T-helper 17 cell (primary cell): ENCODE measurements at regions not wholly inside any gene's neighbourhood (a gene's known extent, or its start where the extent isn't known, plus 50 kb on each side); places are given as distances from the start of the nearest gene placed in this dataset.
"Not testable (repeated sequence)": the region's sequence is repeated elsewhere in the genome, so short reads cannot be mapped to it uniquely, and the experiment has no call there.

Experiments
- ATAC-seq: fragments of 150-1000 bp; cut with Tn5 transposase; 2 replicates; pipeline ENCODE4 v1.10.0; 2021; ENCODE audit warnings: mild to moderate bottlenecking, moderate library complexity
- DNase-seq, 3 donors: peaks; one replicate each; pipeline versions ENCODE4 v3.0.0 to v3.0.0-alpha.2; 2020 to 2021
- H3K9me3 ChIP-seq: one replicate; pipeline ENCODE4 v1.7.0; 2013; ENCODE audit warnings: low read length, mild to moderate bottlenecking; ENCODE audit not compliant: control insufficient read depth, poor library complexity, severe bottlenecking
- H3K27ac Mint-ChIP-seq: one replicate; pipeline ENCODE4 v1.8.0; 2022; ENCODE audit warnings: mild to moderate bottlenecking, moderate library complexity, mixed read lengths
- H3K27me3 Mint-ChIP-seq: one replicate; pipeline ENCODE4 v1.8.0; 2022; ENCODE audit warnings: mixed read lengths
- H3K36me3 Mint-ChIP-seq: one replicate; pipeline ENCODE4 v1.8.0; 2022; ENCODE audit warnings: low read depth, mixed read lengths
- H3K4me1 Mint-ChIP-seq: one replicate; pipeline ENCODE4 v1.8.0; 2022; ENCODE audit warnings: mild to moderate bottlenecking, mixed read lengths
- H3K4me3 Mint-ChIP-seq: one replicate; pipeline ENCODE4 v1.8.0; 2022; ENCODE audit warnings: mild to moderate bottlenecking, moderate library complexity, mixed read lengths

- ATAC-seq (no peak), DNase-seq (no peak)
- Mint-ChIP-seq H3K4me3 (no peak overlapping the region), H3K4me1 (no peaks in the 10 kb centered on the region), H3K27ac (no peak overlapping the region), H3K36me3 (no peaks in the 10 kb centered on the region), H3K27me3 (peaks cover 7% of the 10 kb centered on the region)
- H3K9me3 ChIP-seq = no peaks in the 10 kb centered on the region
These were observed 330.0 kb downstream of the ARL4A start for GRCh38 chr7:13017333-13017857.

GRCh38 chr7:13017881-13018280, 330.4 kb downstream of the ARL4A start:
- ATAC-seq = no peak
- H3K4me1 Mint-ChIP-seq = no peaks in the 10 kb centered on the region
- DNase-seq = no peak
- H3K9me3 ChIP-seq = no peaks in the 10 kb centered on the region
- no peak overlapping the region for H3K4me3 Mint-ChIP-seq
- H3K36me3 Mint-ChIP-seq = no peaks in the 10 kb centered on the region
- H3K27ac Mint-ChIP-seq = no peak overlapping the region
- H3K27me3 Mint-ChIP-seq = peaks cover 7% of the 10 kb centered on the region

GRCh38 chr7:13021566-13022300, 334.3 kb downstream of the ARL4A start:
- H3K36me3 Mint-ChIP-seq = no peaks in the 10 kb centered on the region
- H3K27me3 Mint-ChIP-seq = no peaks in the 10 kb centered on the region
- no peak overlapping the region for H3K27ac Mint-ChIP-seq
- H3K9me3 ChIP-seq = no peaks in the 10 kb centered on the region
- H3K4me1 Mint-ChIP-seq = no peaks in the 10 kb centered on the region
- H3K4me3 Mint-ChIP-seq = no peak overlapping the region
- DNase-seq = no peak
- no peak for ATAC-seq

- H3K27ac Mint-ChIP-seq = no peak overlapping the region
- no peaks in the 10 kb centered on the region for H3K9me3 ChIP-seq
- no peaks in the 10 kb centered on the region for H3K4me1 Mint-ChIP-seq
- ATAC-seq (no peak), DNase-seq (no peak)
- no peak overlapping the region for H3K4me3 Mint-ChIP-seq
- H3K36me3 Mint-ChIP-seq = no peaks in the 10 kb centered on the region
- H3K27me3 Mint-ChIP-seq = no peaks in the 10 kb centered on the region
These were observed 336.8 kb downstream of the ARL4A start for GRCh38 chr7:13024121-13024674.

- not testable (repeated sequence) for H3K9me3 ChIP-seq, ATAC-seq, H3K4me1 Mint-ChIP-seq, H3K36me3 Mint-ChIP-seq, H3K4me3 Mint-ChIP-seq, H3K27me3 Mint-ChIP-seq, DNase-seq, H3K27ac Mint-ChIP-seq
These were observed 337.6 kb downstream of the ARL4A start for GRCh38 chr7:13025043-13025442.

GRCh38 chr7:13027321-13027720, 339.9 kb downstream of the ARL4A start:
- DNase-seq (no peak), ATAC-seq (no peak)
- H3K36me3 Mint-ChIP-seq = no peaks in the 10 kb centered on the region
- peaks cover 6% of the 10 kb centered on the region for H3K27me3 Mint-ChIP-seq
- H3K27ac Mint-ChIP-seq = no peak overlapping the region
- no peaks in the 10 kb centered on the region for H3K4me1 Mint-ChIP-seq
- no peaks in the 10 kb centered on the region for H3K9me3 ChIP-seq
- no peak overlapping the region for H3K4me3 Mint-ChIP-seq

GRCh38 chr7:13028036-13028824, 340.8 kb downstream of the ARL4A start:
- no peaks in the 10 kb centered on the region for H3K36me3 Mint-ChIP-seq
- H3K9me3 ChIP-seq = no peaks in the 10 kb centered on the region
- peaks cover 6% of the 10 kb centered on the region for H3K27me3 Mint-ChIP-seq
- no peaks in the 10 kb centered on the region for H3K4me1 Mint-ChIP-seq
- DNase-seq (no peak), ATAC-seq (no peak)
- no peak overlapping the region for H3K27ac Mint-ChIP-seq
- no peak overlapping the region for H3K4me3 Mint-ChIP-seq

GRCh38 chr7:13028825-13029099, 341.3 kb downstream of the ARL4A start:
- no peaks in the 10 kb centered on the region for H3K36me3 Mint-ChIP-seq
- peaks cover 6% of the 10 kb centered on the region for H3K27me3 Mint-ChIP-seq
- H3K4me3 Mint-ChIP-seq = no peak overlapping the region
- H3K4me1 Mint-ChIP-seq = no peaks in the 10 kb centered on the region
- no peak overlapping the region for H3K27ac Mint-ChIP-seq
- no peak for DNase-seq
- no peak for ATAC-seq
- no peaks in the 10 kb centered on the region for H3K9me3 ChIP-seq

GRCh38 chr7:13031468-13031867, 344.0 kb downstream of the ARL4A start:
- DNase-seq (no peak), ATAC-seq (no peak)
- no peak overlapping the region for H3K4me3 Mint-ChIP-seq
- no peaks in the 10 kb centered on the region for H3K4me1 Mint-ChIP-seq
- H3K9me3 ChIP-seq = no peaks in the 10 kb centered on the region
- H3K27me3 Mint-ChIP-seq = peaks cover 6% of the 10 kb centered on the region
- no peaks in the 10 kb centered on the region for H3K36me3 Mint-ChIP-seq
- H3K27ac Mint-ChIP-seq = no peak overlapping the region

- Mint-ChIP-seq H3K27me3 (peaks cover 6% of the 10 kb centered on the region), H3K27ac (no peak overlapping the region), H3K4me3 (no peak overlapping the region), H3K36me3 (no peaks in the 10 kb centered on the region), H3K4me1 (no peaks in the 10 kb centered on the region)
- no peaks in the 10 kb centered on the region for H3K9me3 ChIP-seq
- DNase-seq (no peak), ATAC-seq (no peak)
These were observed 344.7 kb downstream of the ARL4A start for GRCh38 chr7:13032084-13032483.

GRCh38 chr7:13032576-13032975, 345.1 kb downstream of the ARL4A start:
- Mint-ChIP-seq H3K27me3 (peaks cover 6% of the 10 kb centered on the region), H3K36me3 (no peaks in the 10 kb centered on the region), H3K4me3 (no peak overlapping the region), H3K27ac (no peak overlapping the region), H3K4me1 (no peaks in the 10 kb centered on the region)
- H3K9me3 ChIP-seq = no peaks in the 10 kb centered on the region
- ATAC-seq = no peak
- no peak for DNase-seq

- no peak for ATAC-seq
- Mint-ChIP-seq H3K27ac (no peak overlapping the region), H3K36me3 (no peaks in the 10 kb centered on the region), H3K4me3 (no peak overlapping the region), H3K4me1 (no peaks in the 10 kb centered on the region), H3K27me3 (peaks cover 2% of the 10 kb centered on the region)
- DNase-seq = no peak
- H3K9me3 ChIP-seq = no peaks in the 10 kb centered on the region
These were observed 347.3 kb downstream of the ARL4A start for GRCh38 chr7:13034693-13035092.

- Mint-ChIP-seq H3K4me1 (no peaks in the 10 kb centered on the region), H3K27ac (no peak overlapping the region), H3K27me3 (peaks cover 4% of the 10 kb centered on the region), H3K36me3 (no peaks in the 10 kb centered on the region), H3K4me3 (no peak overlapping the region)
- ATAC-seq = no peak
- no peaks in the 10 kb centered on the region for H3K9me3 ChIP-seq
- DNase-seq = no peak
These were observed 347.8 kb downstream of the ARL4A start for GRCh38 chr7:13035233-13035632.
